GM21360 (cell line): ENCODE measurements at regions not wholly inside any gene's neighbourhood (a gene's known extent, or its start where the extent isn't known, plus 50 kb on each side); places are given as distances from the start of the nearest gene placed in this dataset.
"Not testable (repeated sequence)": the region's sequence is repeated elsewhere in the genome, so short reads cannot be mapped to it uniquely, and the experiment has no call there.

Experiments
- ATAC-seq: cut with Tn5 transposase; IDR thresholded peaks from one replicate; pipeline ENCODE4 v1.9.1; 2021; ENCODE audit warnings: mild to moderate bottlenecking, moderate library complexity; ENCODE audit not compliant: unreplicated experiment

- no peak for ATAC-seq
Measured at GRCh38 chr3:162367429-162368260, 871.0 kb downstream of the OTOL1 start.

- ATAC-seq: no peak
Measured at GRCh38 chr3:162368417-162368816, 871.8 kb downstream of the OTOL1 start.

GRCh38 chr3:162369306-162369705 is 872.7 kb downstream of the OTOL1 start:
- no peak for ATAC-seq

GRCh38 chr3:162370141-162370540 is 873.5 kb downstream of the OTOL1 start:
- ATAC-seq: no peak

DNA sequence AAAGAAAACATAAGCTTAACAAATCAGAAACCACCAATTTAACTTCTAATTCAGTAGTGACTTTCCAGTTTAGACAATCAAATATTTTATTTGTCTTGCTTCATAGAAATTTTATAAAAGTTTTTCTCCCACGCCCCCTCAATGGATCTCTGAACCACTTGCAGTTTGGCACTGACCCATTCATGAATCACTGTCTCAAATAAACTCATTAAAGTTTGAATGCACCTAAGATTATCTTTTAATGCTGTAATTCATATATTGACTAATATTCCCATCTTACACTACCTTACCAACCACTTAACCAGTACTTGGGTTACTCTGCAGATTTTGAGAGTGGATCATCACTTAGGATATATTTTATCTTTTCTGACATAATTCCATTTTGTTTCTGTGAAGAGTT is 880.2 kb downstream of the OTOL1 start:
- ATAC-seq: no peak

- no peak for ATAC-seq
Measured at GRCh38 chr3:162377608-162378007, 881.0 kb downstream of the OTOL1 start.

DNA sequence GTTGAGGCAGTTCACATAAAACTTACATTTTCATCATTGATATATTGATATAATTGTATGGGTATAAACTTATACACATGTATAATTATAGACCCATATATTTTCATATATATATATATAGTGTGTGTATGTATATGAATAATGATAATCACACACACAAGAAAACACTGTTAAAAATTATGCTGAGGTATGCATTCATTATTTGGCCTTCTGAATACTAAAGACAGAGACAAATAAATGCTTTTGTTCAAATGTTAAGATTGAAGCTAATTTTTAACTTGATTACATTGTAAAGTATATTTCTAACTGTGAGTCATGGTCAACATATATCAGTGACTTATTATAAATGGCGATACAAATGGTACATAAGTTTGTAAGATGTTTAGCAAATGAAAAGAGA is 888.8 kb downstream of the OTOL1 start:
- ATAC-seq: no peak

GRCh38 chr3:162390891-162391290 is 894.3 kb downstream of the OTOL1 start:
- no peak for ATAC-seq

- ATAC-seq: no peak
Measured at GRCh38 chr3:162391301-162391700, 894.7 kb downstream of the OTOL1 start.

GRCh38 chr3:162395496-162395895 is 898.9 kb downstream of the OTOL1 start:
- ATAC-seq: no peak

DNA sequence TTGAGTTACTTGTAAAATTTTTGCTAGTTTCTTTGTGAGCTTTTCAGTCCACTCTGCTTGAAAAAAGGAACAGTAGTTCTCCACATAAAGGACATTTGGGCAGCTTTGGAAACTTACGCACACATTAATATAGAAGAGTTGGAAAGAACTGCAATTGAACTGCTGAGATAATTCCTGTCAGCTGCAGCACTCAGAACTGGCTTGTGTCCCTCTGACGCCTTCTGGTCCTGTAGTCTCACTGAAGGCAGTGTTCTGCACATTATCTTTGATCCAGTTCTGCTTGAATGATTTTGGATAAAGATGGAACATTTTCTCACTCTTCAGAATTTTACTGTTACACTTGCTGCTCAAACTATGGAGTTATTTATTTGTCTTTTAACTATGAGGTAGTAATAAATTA is 901.9 kb downstream of the OTOL1 start:
- ATAC-seq: no peak

GRCh38 chr3:162400697-162401096 is 904.1 kb downstream of the OTOL1 start:
- no peak for ATAC-seq

DNA sequence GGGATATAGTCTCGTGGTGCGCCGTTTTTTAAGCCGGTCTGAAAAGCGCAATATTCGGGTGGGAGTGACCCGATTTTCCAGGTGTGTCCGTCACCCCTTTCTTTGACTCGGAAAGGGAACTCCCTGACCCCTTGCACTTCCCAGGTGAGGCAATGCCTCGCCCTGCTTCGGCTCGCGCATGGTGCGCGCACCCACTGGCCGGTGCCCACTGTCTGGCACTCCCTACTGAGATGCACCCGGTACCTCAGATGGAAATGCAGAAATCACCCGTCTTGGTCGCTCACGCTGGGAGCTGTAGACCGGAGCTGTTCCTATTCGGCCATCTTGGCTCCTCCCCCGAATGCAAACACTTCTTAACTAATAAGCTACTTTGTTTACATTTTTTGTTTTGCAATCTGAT is 914.9 kb downstream of the OTOL1 start:
- not testable (repeated sequence) for ATAC-seq

DNA sequence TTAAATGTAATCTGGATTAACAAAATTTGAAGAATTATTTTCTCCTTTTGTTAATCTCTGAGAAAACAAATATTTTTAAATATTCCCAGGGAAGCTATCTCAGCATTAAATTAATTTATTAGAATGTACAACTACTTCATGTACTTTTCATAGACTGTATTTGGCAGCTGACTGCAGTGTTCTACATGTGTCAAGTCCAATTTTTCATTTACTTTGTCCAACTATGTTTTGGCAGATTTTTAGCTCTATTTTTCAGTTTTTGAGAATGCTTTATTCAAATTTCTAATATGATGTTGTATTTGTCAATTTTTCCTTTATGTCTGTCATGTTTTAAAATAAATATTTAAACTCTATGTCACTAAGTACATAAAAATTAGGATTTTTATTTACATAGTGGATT is 925.1 kb downstream of the OTOL1 start:
- no peak for ATAC-seq

DNA sequence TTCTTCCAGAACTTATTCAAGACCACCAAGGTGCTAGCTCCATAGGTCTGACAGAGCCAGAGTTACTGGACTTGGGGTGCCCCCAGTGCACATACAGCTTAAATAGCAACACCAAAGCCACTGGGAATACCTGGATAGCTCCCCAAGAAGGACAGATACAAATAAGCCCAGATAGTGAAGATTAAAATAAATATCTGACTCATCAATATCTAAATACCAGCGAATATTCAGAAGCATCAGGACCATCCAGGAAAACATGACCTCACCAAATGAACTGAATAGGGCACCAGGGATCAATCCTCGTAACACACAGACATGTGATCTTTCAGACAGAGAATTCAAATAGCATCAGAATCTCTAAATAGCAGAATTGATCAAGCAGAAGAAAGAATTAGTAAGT is 931.6 kb downstream of the OTOL1 start:
- no peak for ATAC-seq

- ATAC-seq: no peak
Measured at GRCh38 chr3:162435750-162436149, 939.1 kb downstream of the OTOL1 start.

DNA sequence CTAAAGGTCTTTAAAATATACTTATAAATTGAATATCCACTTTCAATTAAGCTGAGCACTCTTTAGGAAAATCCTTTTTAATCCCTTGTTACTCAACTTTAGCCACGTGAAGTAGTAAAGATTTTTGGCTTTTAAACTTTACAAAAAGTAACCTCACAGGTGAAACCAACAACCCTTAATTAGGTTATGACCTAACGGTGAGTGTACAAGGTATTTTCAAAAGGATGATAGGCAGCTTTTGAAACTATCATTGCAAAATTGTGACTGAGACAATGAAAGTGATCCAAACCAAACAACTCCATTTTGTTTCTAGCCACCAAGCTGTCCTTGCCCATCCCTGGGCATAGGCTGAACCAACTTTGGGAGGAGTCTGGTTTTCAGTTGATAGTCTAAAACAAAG is 940.2 kb downstream of the OTOL1 start:
- no peak for ATAC-seq

GRCh38 chr3:162437480-162437879 is 940.9 kb downstream of the OTOL1 start:
- no peak for ATAC-seq

- ATAC-seq: no peak
Measured at GRCh38 chr3:162441716-162442115, 945.1 kb downstream of the OTOL1 start.

DNA sequence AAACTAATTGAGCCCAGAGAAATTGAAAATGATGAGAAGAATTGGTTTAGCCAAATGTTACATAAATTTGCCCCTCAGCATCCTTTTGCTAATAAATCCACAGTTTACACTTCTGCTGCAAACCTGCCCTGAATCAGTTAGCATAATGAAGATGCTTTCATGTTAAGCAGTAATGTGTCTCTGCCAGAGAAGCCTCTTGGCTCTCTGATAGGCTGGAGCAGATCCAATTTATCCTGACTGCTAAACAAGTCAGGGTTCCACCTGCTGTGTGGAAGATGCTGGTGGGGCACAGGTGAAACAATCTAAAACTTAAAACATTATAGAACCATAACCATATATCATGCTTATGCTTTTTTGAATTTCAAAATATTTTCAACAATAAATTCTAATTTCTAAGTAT is 946.8 kb downstream of the OTOL1 start:
- ATAC-seq: no peak

- ATAC-seq: no peak
Measured at GRCh38 chr3:162468791-162469190, 972.2 kb downstream of the OTOL1 start.

GRCh38 chr3:162487138-162487537 is 990.5 kb downstream of the OTOL1 start:
- ATAC-seq: no peak

DNA sequence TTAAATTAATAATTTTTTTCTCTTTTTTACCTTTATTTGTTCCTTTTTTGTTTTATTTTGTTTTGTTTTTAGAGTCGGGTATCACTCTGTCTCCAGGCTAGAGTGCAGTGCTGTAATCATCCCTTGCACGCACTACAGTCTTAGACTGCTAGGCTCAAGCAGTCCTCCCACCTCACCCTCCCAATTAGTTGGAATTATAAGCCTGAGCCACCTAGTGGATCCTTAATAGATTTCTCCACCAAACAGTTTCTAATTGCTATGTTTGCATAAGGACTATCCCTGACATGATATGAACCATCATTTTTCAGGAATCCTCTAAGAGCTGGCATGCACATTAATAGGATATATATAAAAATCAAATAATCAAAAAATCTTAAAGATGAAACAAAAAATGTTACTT is 993.2 kb downstream of the OTOL1 start:
- ATAC-seq: no peak
